ENCODE measurements at regions not wholly inside any gene's neighbourhood (a gene's known extent, or its start where the extent isn't known, plus 50 kb on each side); places are given as distances from the start of the nearest gene placed in this dataset.

GRCh38 chr9:665296-665695, 176.2 kb upstream of the DMRT1 start:
- H3K27me3 ChIP-seq (ENCODE audit: control insufficient read depth in 1 of 2, insufficient read depth in 2 of 2, low read length in 2 of 2), result no peaks in the 10 kb centered on the region
- no peaks in the 10 kb centered on the region for H3K36me3 ChIP-seq (ENCODE audit: control insufficient read depth in 2 of 2, insufficient read depth in 2 of 2, low read length in 1 of 2)
- no peak overlapping the region for H3K27ac ChIP-seq (ENCODE audit: low read depth in 2 of 2, low read length in 1 of 2)
- no peak overlapping the region for H3K4me3 ChIP-seq (ENCODE audit: low read depth in 1 of 2, low read length in 2 of 2)
- H3K9me3 ChIP-seq (ENCODE audit: control insufficient read depth in 2 of 2, insufficient read depth in 1 of 2, low read depth in 1 of 2, low read length in 1 of 2), result peaks cover 0 to 2% of the 10 kb centered on the region in 2 donors
- peaks cover 0 to 4% of the 10 kb centered on the region in 2 donors for H3K4me1 ChIP-seq (ENCODE audit: control insufficient read depth in 2 of 2, insufficient read depth in 2 of 2, low read length in 1 of 2)
- 81% methylated on average over 2 of the region's 2 CpGs for WGBS, 2 donors

GRCh38 chr9:671997-672396, 169.5 kb upstream of the DMRT1 start:
- peaks cover 0 to 5% of the 10 kb centered on the region in 2 donors for H3K4me1 ChIP-seq (ENCODE audit: control insufficient read depth in 2 of 2, insufficient read depth in 2 of 2, low read length in 1 of 2)
- H3K27ac ChIP-seq (ENCODE audit: low read depth in 2 of 2, low read length in 1 of 2), result no peak overlapping the region
- no peak overlapping the region for H3K4me3 ChIP-seq (ENCODE audit: low read depth in 1 of 2, low read length in 2 of 2)
- H3K36me3 ChIP-seq (ENCODE audit: control insufficient read depth in 2 of 2, insufficient read depth in 2 of 2, low read length in 1 of 2), result no peaks in the 10 kb centered on the region
- H3K9me3 ChIP-seq (ENCODE audit: control insufficient read depth in 2 of 2, insufficient read depth in 1 of 2, low read depth in 1 of 2, low read length in 1 of 2), result no peaks in the 10 kb centered on the region
- H3K27me3 ChIP-seq (ENCODE audit: control insufficient read depth in 1 of 2, insufficient read depth in 2 of 2, low read length in 2 of 2), result no peaks in the 10 kb centered on the region
- WGBS, 2 donors, result 73 to 86% methylated on average over 2 of the region's 2 CpGs

GRCh38 chr9:672851-673250, 168.6 kb upstream of the DMRT1 start:
- WGBS, 2 donors, result 52 to 66% methylated on average over 4 of the region's 4 CpGs
- Histone ChIP-seq H3K4me1 (ENCODE audit: control insufficient read depth in 2 of 2, insufficient read depth in 2 of 2, low read length in 1 of 2) (peaks cover 0 to 5% of the 10 kb centered on the region in 2 donors), H3K27ac (ENCODE audit: low read depth in 2 of 2, low read length in 1 of 2) (peak overlapping the region in 1 of 2 donors; percentile 85)

GRCh38 chr9:673264-673965, 168.1 kb upstream of the DMRT1 start:
- no peaks in the 10 kb centered on the region for H3K27me3 ChIP-seq (ENCODE audit: control insufficient read depth in 1 of 2, insufficient read depth in 2 of 2, low read length in 2 of 2)
- H3K4me3 ChIP-seq (ENCODE audit: low read depth in 1 of 2, low read length in 2 of 2), result no peak overlapping the region
- H3K9me3 ChIP-seq (ENCODE audit: control insufficient read depth in 2 of 2, insufficient read depth in 1 of 2, low read depth in 1 of 2, low read length in 1 of 2), result no peaks in the 10 kb centered on the region
- H3K4me1 ChIP-seq (ENCODE audit: control insufficient read depth in 2 of 2, insufficient read depth in 2 of 2, low read length in 1 of 2), result peaks cover 0 to 5% of the 10 kb centered on the region in 2 donors
- H3K27ac ChIP-seq (ENCODE audit: low read depth in 2 of 2, low read length in 1 of 2), result peak overlapping the region; percentile 26 to 85
- H3K36me3 ChIP-seq (ENCODE audit: control insufficient read depth in 2 of 2, insufficient read depth in 2 of 2, low read length in 1 of 2), result no peaks in the 10 kb centered on the region
- WGBS, 2 donors, result 52 to 68% methylated on average over 9 of the region's 9 CpGs

More at GRCh38 chr9:672851-673250, 168.6 kb upstream of the DMRT1 start:
- no peaks in the 10 kb centered on the region for H3K9me3 ChIP-seq (ENCODE audit: control insufficient read depth in 2 of 2, insufficient read depth in 1 of 2, low read depth in 1 of 2, low read length in 1 of 2)
- no peaks in the 10 kb centered on the region for H3K27me3 ChIP-seq (ENCODE audit: control insufficient read depth in 1 of 2, insufficient read depth in 2 of 2, low read length in 2 of 2)
- no peak overlapping the region for H3K4me3 ChIP-seq (ENCODE audit: low read depth in 1 of 2, low read length in 2 of 2)
- no peaks in the 10 kb centered on the region for H3K36me3 ChIP-seq (ENCODE audit: control insufficient read depth in 2 of 2, insufficient read depth in 2 of 2, low read length in 1 of 2)

GRCh38 chr9:673966-674526, 167.5 kb upstream of the DMRT1 start:
- 47 to 48% methylated on average over 3 of the region's 3 CpGs for WGBS, 2 donors
- Histone ChIP-seq H3K27me3 (ENCODE audit: control insufficient read depth in 1 of 2, insufficient read depth in 2 of 2, low read length in 2 of 2) (no peaks in the 10 kb centered on the region), H3K36me3 (ENCODE audit: control insufficient read depth in 2 of 2, insufficient read depth in 2 of 2, low read length in 1 of 2) (no peaks in the 10 kb centered on the region), H3K4me1 (ENCODE audit: control insufficient read depth in 2 of 2, insufficient read depth in 2 of 2, low read length in 1 of 2) (peaks cover 0 to 5% of the 10 kb centered on the region in 2 donors), H3K9me3 (ENCODE audit: control insufficient read depth in 2 of 2, insufficient read depth in 1 of 2, low read depth in 1 of 2, low read length in 1 of 2) (no peaks in the 10 kb centered on the region), H3K4me3 (ENCODE audit: low read depth in 1 of 2, low read length in 2 of 2) (no peak overlapping the region), H3K27ac (ENCODE audit: low read depth in 2 of 2, low read length in 1 of 2) (peak overlapping the region; percentile 65 to 85)

GRCh38 chr9:675697-676370, 165.7 kb upstream of the DMRT1 start:
- Histone ChIP-seq H3K9me3 (ENCODE audit: control insufficient read depth in 2 of 2, insufficient read depth in 1 of 2, low read depth in 1 of 2, low read length in 1 of 2) (no peaks in the 10 kb centered on the region), H3K27ac (ENCODE audit: low read depth in 2 of 2, low read length in 1 of 2) (peak overlapping the region in 1 of 2 donors; percentile 44), H3K27me3 (ENCODE audit: control insufficient read depth in 1 of 2, insufficient read depth in 2 of 2, low read length in 2 of 2) (no peaks in the 10 kb centered on the region), H3K4me3 (ENCODE audit: low read depth in 1 of 2, low read length in 2 of 2) (no peak overlapping the region), H3K36me3 (ENCODE audit: control insufficient read depth in 2 of 2, insufficient read depth in 2 of 2, low read length in 1 of 2) (no peaks in the 10 kb centered on the region), H3K4me1 (ENCODE audit: control insufficient read depth in 2 of 2, insufficient read depth in 2 of 2, low read length in 1 of 2) (no peaks in the 10 kb centered on the region)
- WGBS, 2 donors, result 64 to 75% methylated on average over 4 of the region's 4 CpGs

GRCh38 chr9:676780-677438, 164.6 kb upstream of the DMRT1 start:
- Histone ChIP-seq H3K9me3 (ENCODE audit: control insufficient read depth in 2 of 2, insufficient read depth in 1 of 2, low read depth in 1 of 2, low read length in 1 of 2) (no peaks in the 10 kb centered on the region), H3K4me1 (ENCODE audit: control insufficient read depth in 2 of 2, insufficient read depth in 2 of 2, low read length in 1 of 2) (no peaks in the 10 kb centered on the region), H3K27ac (ENCODE audit: low read depth in 2 of 2, low read length in 1 of 2) (peak overlapping the region; percentile 60 to 63), H3K36me3 (ENCODE audit: control insufficient read depth in 2 of 2, insufficient read depth in 2 of 2, low read length in 1 of 2) (no peaks in the 10 kb centered on the region), H3K4me3 (ENCODE audit: low read depth in 1 of 2, low read length in 2 of 2) (peak overlapping the region in 1 of 2 donors; percentile 46), H3K27me3 (ENCODE audit: control insufficient read depth in 1 of 2, insufficient read depth in 2 of 2, low read length in 2 of 2) (no peaks in the 10 kb centered on the region)
- 44 to 49% methylated on average over 3 of the region's 3 CpGs for WGBS, 2 donors

GRCh38 chr9:677461-678097, 163.9 kb upstream of the DMRT1 start:
- H3K9me3 ChIP-seq (ENCODE audit: control insufficient read depth in 2 of 2, insufficient read depth in 1 of 2, low read depth in 1 of 2, low read length in 1 of 2), result no peaks in the 10 kb centered on the region
- WGBS, 2 donors, result 21 to 31% methylated on average over 11 of the region's 11 CpGs
- H3K36me3 ChIP-seq (ENCODE audit: control insufficient read depth in 2 of 2, insufficient read depth in 2 of 2, low read length in 1 of 2), result no peaks in the 10 kb centered on the region
- no peaks in the 10 kb centered on the region for H3K4me1 ChIP-seq (ENCODE audit: control insufficient read depth in 2 of 2, insufficient read depth in 2 of 2, low read length in 1 of 2)
- peak overlapping the region; percentile 85 to 91 for H3K27ac ChIP-seq (ENCODE audit: low read depth in 2 of 2, low read length in 1 of 2)
- no peaks in the 10 kb centered on the region for H3K27me3 ChIP-seq (ENCODE audit: control insufficient read depth in 1 of 2, insufficient read depth in 2 of 2, low read length in 2 of 2)
- peak overlapping the region in 1 of 2 donors; percentile 46 for H3K4me3 ChIP-seq (ENCODE audit: low read depth in 1 of 2, low read length in 2 of 2)

- H3K27ac ChIP-seq (ENCODE audit: low read depth in 2 of 2, low read length in 1 of 2), result peak overlapping the region; percentile 80 to 84
- no peak overlapping the region for H3K4me3 ChIP-seq (ENCODE audit: low read depth in 1 of 2, low read length in 2 of 2)
- H3K36me3 ChIP-seq (ENCODE audit: control insufficient read depth in 2 of 2, insufficient read depth in 2 of 2, low read length in 1 of 2), result no peaks in the 10 kb centered on the region
- 50 to 72% methylated on average over 1 of the region's 1 CpG for WGBS, 2 donors
- H3K27me3 ChIP-seq (ENCODE audit: control insufficient read depth in 1 of 2, insufficient read depth in 2 of 2, low read length in 2 of 2), result no peaks in the 10 kb centered on the region
- no peaks in the 10 kb centered on the region for H3K9me3 ChIP-seq (ENCODE audit: control insufficient read depth in 2 of 2, insufficient read depth in 1 of 2, low read depth in 1 of 2, low read length in 1 of 2)
- H3K4me1 ChIP-seq (ENCODE audit: control insufficient read depth in 2 of 2, insufficient read depth in 2 of 2, low read length in 1 of 2), result peaks cover 0 to 3% of the 10 kb centered on the region in 2 donors
Measured at GRCh38 chr9:678897-679296, 162.6 kb upstream of the DMRT1 start.

Data from esophagus (tissue), 2 donors.